HL-60 (cell line): ENCODE measurements at regions not wholly inside any gene's neighbourhood (a gene's known extent, or its start where the extent isn't known, plus 50 kb on each side); places are given as distances from the start of the nearest gene placed in this dataset.

ENCODE experiments used
- CTCF ChIP-seq: IDR thresholded peaks from one replicate; pipeline ENCODE4 v1.5.1; 2011; ENCODE audit warnings: low read length, control low read depth, inconsistent platforms; ENCODE audit not compliant: insufficient read depth
- GABPA ChIP-seq: IDR thresholded peaks from 2 replicates; pipeline ENCODE4 v1.6.1; 2012; ENCODE audit warnings: low read depth
- POLR2AphosphoS5 ChIP-seq: IDR thresholded peaks from 2 replicates; pipeline ENCODE4 v1.6.1; 2012; ENCODE audit warnings: low read depth
- REST ChIP-seq: IDR thresholded peaks from 2 replicates; pipeline ENCODE4 v1.6.1; 2012; ENCODE audit warnings: low read depth; ENCODE audit not compliant: insufficient replicate concordance
- SPI1 ChIP-seq: IDR thresholded peaks from 2 replicates; pipeline ENCODE4 v1.6.1; 2012; ENCODE audit warnings: low read depth, mild to moderate bottlenecking, borderline replicate concordance

GRCh38 chr12:25796523-25797000, 161.9 kb upstream of the RASSF8 start:
- TF ChIP-seq CTCF (no peak), POLR2AphosphoS5 (no peak), REST (no peak), GABPA (no peak), SPI1 (no peak)
